HepG2 (cell line): ENCODE measurements at regions not wholly inside any gene's neighbourhood (a gene's known extent, or its start where the extent isn't known, plus 50 kb on each side); places are given as distances from the start of the nearest gene placed in this dataset.

Source experiments
- ATAC-seq: fragments of 200-7000 bp; cut with Tn5 transposase; 3 replicates; pipeline ENCODE4 v1.9.1; 2020; ENCODE audit warnings: mild to moderate bottlenecking, moderate library complexity
- BruUV-seq: library from RNA; stranded (reverse); fragments of 400-500 nt; replicated peaks from 2 replicates; lab custom pipeline; 2021; lab: Mats Ljungman, UMichigan
- CTCF ChIA-PET: fragments of 300-600 bp; formaldehyde crosslinking; extraction: SDS; loops from one replicate; lab custom pipeline; 2021; ENCODE audit warnings: low total read pairs, inconsistent platforms, low intra/inter-chr PET ratio; lab: Yijun Ruan, JAX
- POLR2A ChIA-PET: fragments of 350-600 bp; sonication (Branson Sonifier 250); formaldehyde crosslinking; loops from one replicate; lab custom pipeline; 2020; ENCODE audit warnings: antibody characterized with exemption, inconsistent platforms; lab: Yijun Ruan, JAX
- DNase-seq: peaks from one replicate; pipeline ENCODE4 v3.0.0-alpha.2; 2015; ENCODE audit warnings: low spot score
- FAIRE-seq: peaks from 3 replicates; lab custom pipeline; 2011; peaks lifted over from hg19 to GRCh38; lab: Jason Lieb, UNC
- H2AFZ ChIP-seq: one replicate; pipeline ENCODE4 v1.6.1; 2011; ENCODE audit warnings: low read length, inconsistent platforms
- H3K27ac ChIP-seq: fragments of 300-600 bp; 3 replicates; pipeline ENCODE4 v1.8.0; 2011; ENCODE audit warnings: mixed run types, mild to moderate bottlenecking, mixed read lengths, low read length, inconsistent platforms; ENCODE audit not compliant: insufficient read depth; ENCODE audit errors: extremely low read length
- H3K27me3 ChIP-seq, 2 experiments: fragments of 200-600 bp in 1 of 2; 2 replicates in 1 of 2; 3 replicates in 1 of 2; pipeline versions ENCODE4 v1.6.0 to v1.8.0; 2011; ENCODE audit warnings: low read length in 2 of 2, mild to moderate bottlenecking in 2 of 2, moderate library complexity in 2 of 2, inconsistent platforms in 1 of 2; ENCODE audit not compliant: insufficient read depth in 2 of 2, control insufficient read depth in 1 of 2
- H3K36me3 ChIP-seq, 2 experiments: fragments of 200-600 bp in 1 of 2; replicated peaks in 1 of 2; 2 replicates in 1 of 2; 3 replicates in 1 of 2; pipeline versions ENCODE4 v1.5.1 to v1.8.0; 2011; ENCODE audit warnings: low read length in 2 of 2, inconsistent platforms in 1 of 2; ENCODE audit not compliant: insufficient read depth in 2 of 2, control insufficient read depth in 1 of 2
- H3K4me1 ChIP-seq: 2 replicates; pipeline ENCODE4 v1.5.1; 2012; ENCODE audit warnings: low read length, inconsistent platforms; ENCODE audit not compliant: insufficient read depth
- H3K4me2 ChIP-seq: 2 replicates; pipeline ENCODE4 v1.6.0; 2011; ENCODE audit warnings: low read depth, low read length, inconsistent platforms
- H3K4me3 ChIP-seq, 3 experiments: fragments of 200-600 bp in 1 of 3; sonication (generic), shearing (Covaris generic) in 1 of 3; replicated peaks in 1 of 3; 2 replicates each; pipeline ENCODE4 v1.5.1; 2011 to 2016; ENCODE audit warnings: low read length in 3 of 3, inconsistent platforms in 2 of 3, low read depth in 2 of 3, mild to moderate bottlenecking in 2 of 3, control low read depth in 1 of 3, mixed read lengths in 1 of 3; ENCODE audit not compliant: insufficient read depth in 1 of 3
- H3K79me2 ChIP-seq: one replicate; pipeline ENCODE4 v1.6.1; 2011; ENCODE audit warnings: low read length, inconsistent platforms; ENCODE audit not compliant: insufficient read depth
- H3K9ac ChIP-seq: 2 replicates; pipeline ENCODE4 v1.6.0; 2011; ENCODE audit warnings: mild to moderate bottlenecking, low read depth, low read length, inconsistent platforms; ENCODE audit not compliant: insufficient read depth
- H3K9me3 ChIP-seq: 2 replicates; pipeline ENCODE4 v1.5.1; 2012; ENCODE audit warnings: mild to moderate bottlenecking, low read length
- H4K20me1 ChIP-seq: 2 replicates; pipeline ENCODE4 v1.6.0; 2011; ENCODE audit warnings: inconsistent platforms, mild to moderate bottlenecking, low read length, moderate library complexity; ENCODE audit not compliant: insufficient read depth
- BHLHE40 ChIP-seq: IDR thresholded peaks from 2 replicates; pipeline ENCODE4 v1.6.1; 2011; ENCODE audit warnings: low read length, improper control_type of control experiment
- ETV6 ChIP-seq: sonication (generic); formaldehyde crosslinking; conservative IDR thresholded peaks from 2 replicates; pipeline ENCODE4 v1.4.0; 2020; ENCODE audit warnings: missing genetic modification reagents
- MAFG ChIP-seq: sonication (generic); formaldehyde crosslinking; IDR thresholded peaks from 2 replicates; pipeline ENCODE4 v1.5.1; 2020; ENCODE audit warnings: mild to moderate bottlenecking, missing genetic modification reagents
- MBD4 ChIP-seq: IDR thresholded peaks from 2 replicates; pipeline ENCODE4 v1.6.1; 2012; ENCODE audit warnings: low read length, inconsistent platforms, borderline replicate concordance
- MTERF4 ChIP-seq: sonication (generic); formaldehyde crosslinking; IDR thresholded peaks from 2 replicates; pipeline ENCODE4 v1.8.0; 2023; ENCODE audit warnings: mild to moderate bottlenecking, missing genetic modification reagents
- NAIF1 ChIP-seq: sonication (generic); formaldehyde crosslinking; IDR thresholded peaks from 2 replicates; pipeline ENCODE4 v1.5.0; 2020; ENCODE audit warnings: mild to moderate bottlenecking, missing genetic modification reagents, borderline replicate concordance
- PAX8 ChIP-seq: sonication (generic); formaldehyde crosslinking; IDR thresholded peaks from 2 replicates; pipeline ENCODE4 v1.8.0; 2022; ENCODE audit warnings: mild to moderate bottlenecking, missing genetic modification reagents, borderline replicate concordance
- PRMT3 ChIP-seq: sonication (generic); formaldehyde crosslinking; IDR thresholded peaks from 2 replicates; pipeline ENCODE4 v1.8.1; 2022; ENCODE audit warnings: low read depth, mild to moderate bottlenecking, moderate library complexity, missing genetic modification reagents, borderline replicate concordance
- PTBP1 ChIP-seq: fragments of 200-400 bp; formaldehyde crosslinking; IDR thresholded peaks from 2 replicates; pipeline ENCODE4 v1.6.1; 2018; ENCODE audit warnings: low read length, low read depth; ENCODE audit not compliant: poor library complexity, severe bottlenecking
- RBFOX2 ChIP-seq: fragments of 200-400 bp; formaldehyde crosslinking; IDR thresholded peaks from 2 replicates; pipeline ENCODE4 v1.6.1; 2017; ENCODE audit warnings: low read depth, mild to moderate bottlenecking, low read length
- SP140L ChIP-seq: sonication (generic); formaldehyde crosslinking; IDR thresholded peaks from 2 replicates; pipeline ENCODE4 v1.4.0; 2020; ENCODE audit warnings: missing genetic modification reagents, borderline replicate concordance
- TRAFD1 ChIP-seq: sonication (generic); formaldehyde crosslinking; IDR thresholded peaks from 2 replicates; pipeline ENCODE4 v1.5.1; 2020; ENCODE audit warnings: missing genetic modification reagents, mild to moderate bottlenecking, borderline replicate concordance
- ZBTB21 ChIP-seq: sonication (generic); formaldehyde crosslinking; IDR thresholded peaks from 2 replicates; pipeline ENCODE4 v1.4.0; 2020; ENCODE audit warnings: missing genetic modification reagents
- ZBTB43 ChIP-seq: sonication (generic); formaldehyde crosslinking; conservative IDR thresholded peaks from 2 replicates; pipeline ENCODE4 v1.4.0; 2020; ENCODE audit warnings: missing genetic modification reagents
- ZNF282 ChIP-seq: fragments of 450-650 bp; IDR thresholded peaks from 2 replicates; pipeline ENCODE4 v1.6.1; 2018; ENCODE audit not compliant: partially characterized antibody
- ZNF503 ChIP-seq: sonication (generic); formaldehyde crosslinking; IDR thresholded peaks from 2 replicates; pipeline ENCODE4 v1.4.0; 2020; ENCODE audit warnings: missing genetic modification reagents
- ZNF639 ChIP-seq: conservative IDR thresholded peaks from 2 replicates; pipeline ENCODE4 v1.6.1; 2018; ENCODE audit warnings: missing genetic modification reagents
- in situ Hi-C: cut with HindIII; loops from 2 replicates; pipeline ENCODE4 v1.10.0; 2017; ENCODE audit warnings: low pct_unique_long_range_greater_than_20kb; ENCODE audit not compliant: extremely low pct_ligation_motif_present
- intact Hi-C: fragments of 100-400 bp; cut with micrococcal nuclease; formaldehyde crosslinking; loops from one replicate; pipeline ENCODE4 v1.10.0; 2022; ENCODE audit not compliant: unreplicated experiment

GRCh38 chr10:108749042-108749441 lies 1174.3 kb downstream of the XPNPEP1 start:
- no peaks in the 10 kb centered on the region for H3K36me3 ChIP-seq

More at GRCh38 chr10:108749042-108749441, 1174.3 kb downstream of the XPNPEP1 start:
- no peak overlapping the region for H3K9ac ChIP-seq
- no peaks in the 10 kb centered on the region for H4K20me1 ChIP-seq
- ChIA-PET POLR2A (no interaction called here), CTCF (no interaction called here)
- H3K27me3 ChIP-seq: no peaks in the 10 kb centered on the region
- no peak for DNase-seq
- BruUV-seq: no TSS peak
- no peak overlapping the region for H3K4me3 ChIP-seq
- no peak for FAIRE-seq
- no peak overlapping the region for H2AFZ ChIP-seq
- in situ Hi-C loops (no loop called here), intact Hi-C loops (no loop called here)
- TF ChIP-seq RBFOX2: no peak
- no peak for TF ChIP-seq SP140L (CRISPR knock-in tag)
- TF ChIP-seq PTBP1: no peak
- no peak for TF ChIP-seq ZBTB43 (CRISPR knock-in tag)
- TF ChIP-seq MTERF4 (CRISPR knock-in tag): no peak
- no peak for TF ChIP-seq ETV6
- TF ChIP-seq PAX8 (CRISPR knock-in tag): no peak
- no peak for TF ChIP-seq ZNF282
- TF ChIP-seq ZNF503 (CRISPR knock-in tag): no peak
- no peak for TF ChIP-seq NAIF1 (CRISPR knock-in tag)
- TF ChIP-seq ZNF639 (CRISPR knock-in tag): no peak
- no peak for TF ChIP-seq BHLHE40
- no peak for TF ChIP-seq PRMT3 (CRISPR knock-in tag)
- TF ChIP-seq TRAFD1: no peak
- no peak for TF ChIP-seq MAFG
- no peak for TF ChIP-seq MBD4
- no peak for TF ChIP-seq ZBTB21 (CRISPR knock-in tag)
- no peak for ATAC-seq
- H3K79me2 ChIP-seq: no peaks in the 10 kb centered on the region
- H3K4me2 ChIP-seq: no peak overlapping the region
- no peak overlapping the region for H3K27ac ChIP-seq
- H3K4me1 ChIP-seq: no peaks in the 10 kb centered on the region
- H3K9me3 ChIP-seq: peaks cover 91% of the 10 kb centered on the region
